CD8-positive, alpha-beta memory T cell (primary cell): ENCODE measurements at regions not wholly inside any gene's neighbourhood (a gene's known extent, or its start where the extent isn't known, plus 50 kb on each side); places are given as distances from the start of the nearest gene placed in this dataset.
A peak's percentile ranks its signal among the peaks of the same experiment; 100 is the strongest.

Experiments
- CTCF ChIA-PET: fragments of 350-600 bp; sonication (Branson Sonifier 250); formaldehyde crosslinking; loops from one replicate; lab custom pipeline; 2021; ENCODE audit warnings: antibody characterized with exemption; lab: Charles Lee
- POLR2A ChIA-PET: fragments of 350-600 bp; sonication (Branson Sonifier 250); formaldehyde crosslinking; loops from one replicate; lab custom pipeline; 2021; ENCODE audit warnings: antibody characterized with exemption; lab: Charles Lee
- DNase-seq, 5 donors: peaks; one replicate each; pipeline versions ENCODE4 v3.0.0 to v3.0.0-alpha.2; 2020 to 2022; ENCODE audit warnings: mixed read lengths in 1 of 5
- H3K27ac ChIP-seq: one replicate; pipeline ENCODE4 v1.7.0; 2013; ENCODE audit warnings: low read depth, mild to moderate bottlenecking, low read length, moderate library complexity
- H3K27me3 ChIP-seq: 2 replicates; pipeline ENCODE4 v1.7.0; 2013; ENCODE audit warnings: low read length, mild to moderate bottlenecking; ENCODE audit not compliant: insufficient read depth, poor library complexity, severe bottlenecking
- H3K36me3 ChIP-seq: 2 replicates; pipeline ENCODE4 v1.7.0; 2013; ENCODE audit warnings: mild to moderate bottlenecking, low read length, moderate library complexity; ENCODE audit not compliant: insufficient read depth
- H3K4me1 ChIP-seq: 2 replicates; pipeline ENCODE4 v1.7.0; 2013; ENCODE audit warnings: mild to moderate bottlenecking, low read length, moderate library complexity; ENCODE audit not compliant: insufficient read depth
- H3K4me3 ChIP-seq: 2 replicates; pipeline ENCODE4 v1.7.0; 2013; ENCODE audit warnings: mild to moderate bottlenecking, low read length
- H3K9me3 ChIP-seq: 2 replicates; pipeline ENCODE4 v1.7.0; 2013; ENCODE audit warnings: mild to moderate bottlenecking, low read length
- H3K27ac Mint-ChIP-seq, 8 donors: one replicate each; pipeline ENCODE4 v1.8.0; 2020 to 2021; ENCODE audit warnings: mixed read lengths in 8 of 8, mild to moderate bottlenecking in 6 of 8, inconsistent platforms in 3 of 8, moderate library complexity in 3 of 8
- H3K27me3 Mint-ChIP-seq, 2 donors: one replicate each; pipeline ENCODE4 v1.8.0; 2020 to 2021; ENCODE audit warnings: mixed read lengths in 2 of 2, mild to moderate bottlenecking in 1 of 2, moderate library complexity in 1 of 2
- H3K36me3 Mint-ChIP-seq, 3 donors: one replicate each; pipeline ENCODE4 v1.8.0; 2020 to 2021; ENCODE audit warnings: mixed read lengths in 3 of 3, inconsistent platforms in 1 of 3, mild to moderate bottlenecking in 1 of 3
- H3K4me1 Mint-ChIP-seq, 3 donors: one replicate each; pipeline ENCODE4 v1.8.0; 2020 to 2021; ENCODE audit warnings: mixed read lengths in 3 of 3, inconsistent platforms in 1 of 3, mild to moderate bottlenecking in 1 of 3
- H3K4me3 Mint-ChIP-seq, 7 donors: one replicate each; pipeline ENCODE4 v1.8.0; 2020 to 2021; ENCODE audit warnings: mixed read lengths in 7 of 7, mild to moderate bottlenecking in 6 of 7, moderate library complexity in 4 of 7, inconsistent platforms in 2 of 7
- H3K9me3 Mint-ChIP-seq, 5 donors: one replicate each; pipeline ENCODE4 v1.8.0; 2020 to 2022; ENCODE audit warnings: mixed read lengths in 5 of 5, mild to moderate bottlenecking in 3 of 5, moderate library complexity in 2 of 5, inconsistent platforms in 1 of 5

- H3K4me3 Mint-ChIP-seq = no peak overlapping the region
- H3K36me3 Mint-ChIP-seq = no peaks in the 10 kb centered on the region
- Histone ChIP-seq H3K4me3 (no peak overlapping the region), H3K27me3 (no peaks in the 10 kb centered on the region), H3K27ac (no peak overlapping the region), H3K9me3 (no peaks in the 10 kb centered on the region), H3K4me1 (no peaks in the 10 kb centered on the region), H3K36me3 (no peaks in the 10 kb centered on the region)
- H3K9me3 Mint-ChIP-seq = peaks cover 0 to 10% (median 5%) of the 10 kb centered on the region in 5 donors
- no peak for DNase-seq
- no peaks in the 10 kb centered on the region for H3K27me3 Mint-ChIP-seq
- no peaks in the 10 kb centered on the region for H3K4me1 Mint-ChIP-seq
- ChIA-PET CTCF (no interaction called here), POLR2A (no interaction called here)
- H3K27ac Mint-ChIP-seq = no peak overlapping the region
Measured at GRCh38 chr13:97716746-97717145, 236.7 kb upstream of the IPO5 start.

- ChIA-PET CTCF (no interaction called here), POLR2A (no interaction called here)
- H3K36me3 ChIP-seq = no peaks in the 10 kb centered on the region
Measured at GRCh38 chr13:97719736-97720135, 233.7 kb upstream of the IPO5 start.

GRCh38 chr13:97720896-97721295 lies 232.6 kb upstream of the IPO5 start:
- Mint-ChIP-seq H3K27me3 (no peaks in the 10 kb centered on the region), H3K4me1 (no peaks in the 10 kb centered on the region), H3K4me3 (no peak overlapping the region), H3K27ac (no peak overlapping the region), H3K36me3 (no peaks in the 10 kb centered on the region), H3K9me3 (peaks cover 0 to 2% (median 0%) of the 10 kb centered on the region in 5 donors)
- no peak for DNase-seq
- POLR2A ChIA-PET = no interaction called here
- H3K9me3 ChIP-seq = no peaks in the 10 kb centered on the region
- H3K36me3 ChIP-seq = no peaks in the 10 kb centered on the region
- H3K4me1 ChIP-seq = no peaks in the 10 kb centered on the region
- no peak overlapping the region for H3K27ac ChIP-seq
- H3K4me3 ChIP-seq = no peak overlapping the region
- CTCF ChIA-PET = no interaction called here
- no peaks in the 10 kb centered on the region for H3K27me3 ChIP-seq

More at GRCh38 chr13:97719736-97720135, 233.7 kb upstream of the IPO5 start:
- Mint-ChIP-seq H3K4me3 (no peak overlapping the region), H3K4me1 (no peaks in the 10 kb centered on the region), H3K36me3 (no peaks in the 10 kb centered on the region), H3K9me3 (peaks cover 0 to 2% (median 0%) of the 10 kb centered on the region in 5 donors), H3K27ac (no peak overlapping the region), H3K27me3 (no peaks in the 10 kb centered on the region)
- Histone ChIP-seq H3K27ac (no peak overlapping the region), H3K4me1 (no peaks in the 10 kb centered on the region), H3K4me3 (no peak overlapping the region), H3K27me3 (no peaks in the 10 kb centered on the region), H3K9me3 (no peaks in the 10 kb centered on the region)
- DNase-seq = no peak

- peaks cover 0 to 2% (median 0%) of the 10 kb centered on the region in 5 donors for H3K9me3 Mint-ChIP-seq
Measured at GRCh38 chr13:97723655-97724054, 229.8 kb upstream of the IPO5 start.

GRCh38 chr13:97724450-97724849 lies 229.0 kb upstream of the IPO5 start:
- DNase-seq = no peak
- H3K9me3 Mint-ChIP-seq = peaks cover 0 to 2% (median 0%) of the 10 kb centered on the region in 5 donors
- no peak overlapping the region for H3K4me3 ChIP-seq
- H3K36me3 Mint-ChIP-seq = no peaks in the 10 kb centered on the region
- H3K9me3 ChIP-seq = no peaks in the 10 kb centered on the region
- no peaks in the 10 kb centered on the region for H3K4me1 Mint-ChIP-seq
- no peak overlapping the region for H3K27ac ChIP-seq
- no peaks in the 10 kb centered on the region for H3K27me3 ChIP-seq
- ChIA-PET CTCF (no interaction called here), POLR2A (no interaction called here)
- H3K27ac Mint-ChIP-seq = no peak overlapping the region
- peaks cover 0 to 1% of the 10 kb centered on the region in 2 donors for H3K27me3 Mint-ChIP-seq
- H3K4me1 ChIP-seq = no peaks in the 10 kb centered on the region
- H3K36me3 ChIP-seq = no peaks in the 10 kb centered on the region
- no peak overlapping the region for H3K4me3 Mint-ChIP-seq

More at GRCh38 chr13:97723655-97724054, 229.8 kb upstream of the IPO5 start:
- no peak overlapping the region for H3K4me3 ChIP-seq
- Mint-ChIP-seq H3K27ac (no peak overlapping the region), H3K4me3 (no peak overlapping the region), H3K4me1 (no peaks in the 10 kb centered on the region), H3K36me3 (no peaks in the 10 kb centered on the region), H3K27me3 (peaks cover 0 to 1% of the 10 kb centered on the region in 2 donors)
- H3K36me3 ChIP-seq = no peaks in the 10 kb centered on the region
- no peaks in the 10 kb centered on the region for H3K27me3 ChIP-seq
- H3K9me3 ChIP-seq = no peaks in the 10 kb centered on the region
- POLR2A ChIA-PET = no interaction called here
- no peak for DNase-seq
- H3K27ac ChIP-seq = no peak overlapping the region
- CTCF ChIA-PET = no interaction called here
- H3K4me1 ChIP-seq = no peaks in the 10 kb centered on the region

- peaks cover 0 to 3% of the 10 kb centered on the region in 2 donors for H3K27me3 Mint-ChIP-seq
- ChIA-PET POLR2A (no interaction called here), CTCF (no interaction called here)
- no peak overlapping the region for H3K27ac ChIP-seq
- DNase-seq = no peak
- no peaks in the 10 kb centered on the region for H3K9me3 ChIP-seq
- no peaks in the 10 kb centered on the region for H3K4me1 Mint-ChIP-seq
- H3K9me3 Mint-ChIP-seq = peaks cover 0 to 2% (median 0%) of the 10 kb centered on the region in 5 donors
- H3K27me3 ChIP-seq = no peaks in the 10 kb centered on the region
- H3K4me3 Mint-ChIP-seq = no peak overlapping the region
- H3K36me3 Mint-ChIP-seq = no peaks in the 10 kb centered on the region
- no peaks in the 10 kb centered on the region for H3K4me1 ChIP-seq
- no peak overlapping the region for H3K4me3 ChIP-seq
- no peaks in the 10 kb centered on the region for H3K36me3 ChIP-seq
- H3K27ac Mint-ChIP-seq = no peak overlapping the region
Measured at GRCh38 chr13:97726664-97727280, 226.7 kb upstream of the IPO5 start.

- no peak for DNase-seq
- POLR2A ChIA-PET = no interaction called here
- Histone ChIP-seq H3K27ac (no peak overlapping the region), H3K9me3 (no peaks in the 10 kb centered on the region), H3K27me3 (no peaks in the 10 kb centered on the region), H3K4me1 (no peaks in the 10 kb centered on the region), H3K36me3 (no peaks in the 10 kb centered on the region), H3K4me3 (no peak overlapping the region)
- Mint-ChIP-seq H3K9me3 (peaks cover 0 to 2% (median 0%) of the 10 kb centered on the region in 5 donors), H3K27ac (peak overlapping the region in 1 of 8 donors; percentile 38), H3K27me3 (peaks cover 0 to 3% of the 10 kb centered on the region in 2 donors), H3K4me1 (no peaks in the 10 kb centered on the region), H3K36me3 (no peaks in the 10 kb centered on the region), H3K4me3 (no peak overlapping the region)
- CTCF ChIA-PET = no interaction called here
Measured at GRCh38 chr13:97727991-97728390, 225.5 kb upstream of the IPO5 start.

GRCh38 chr13:97736436-97736835 lies 217.0 kb upstream of the IPO5 start:
- POLR2A ChIA-PET = no interaction called here

More at GRCh38 chr13:97736436-97736835, 217.0 kb upstream of the IPO5 start:
- Histone ChIP-seq H3K4me1 (no peaks in the 10 kb centered on the region), H3K36me3 (no peaks in the 10 kb centered on the region), H3K4me3 (no peak overlapping the region), H3K27ac (no peak overlapping the region), H3K9me3 (no peaks in the 10 kb centered on the region), H3K27me3 (no peaks in the 10 kb centered on the region)
- Mint-ChIP-seq H3K27me3 (peaks cover 0 to 1% of the 10 kb centered on the region in 2 donors), H3K36me3 (no peaks in the 10 kb centered on the region), H3K4me3 (no peak overlapping the region), H3K4me1 (no peaks in the 10 kb centered on the region), H3K9me3 (peaks cover 0 to 3% (median under 1%) of the 10 kb centered on the region in 5 donors), H3K27ac (no peak overlapping the region)
- no peak for DNase-seq
- CTCF ChIA-PET = no interaction called here
